HepG2 (cell line): ENCODE measurements at regions not wholly inside any gene's neighbourhood (a gene's known extent, or its start where the extent isn't known, plus 50 kb on each side); places are given as distances from the start of the nearest gene placed in this dataset.

Experiments
- FOXC1 ChIP-seq: sonication (generic); formaldehyde crosslinking; IDR thresholded peaks from 2 replicates; pipeline ENCODE4 v1.8.0; 2022; ENCODE audit warnings: mild to moderate bottlenecking, missing genetic modification reagents, borderline replicate concordance
- KAT2B ChIP-seq: fragments of 150-350 bp; IDR thresholded peaks from 2 replicates; pipeline ENCODE4 v1.6.1; 2014; ENCODE audit warnings: low read depth, low read length, borderline replicate concordance
- MAZ ChIP-seq, 2 experiments: sonication (generic) in 1 of 2; formaldehyde crosslinking in 1 of 2; IDR thresholded peaks; 2 replicates each; pipeline versions ENCODE4 v1.5.0 to v1.6.1; 2012 to 2020; ENCODE audit warnings: low read depth in 2 of 2, mild to moderate bottlenecking in 2 of 2, borderline replicate concordance in 1 of 2, improper control_type of control experiment in 1 of 2, low read length in 1 of 2, missing genetic modification reagents in 1 of 2, moderate library complexity in 1 of 2
- NR1H2 ChIP-seq: sonication (generic); formaldehyde crosslinking; IDR thresholded peaks from 2 replicates; pipeline ENCODE4 v1.8.1; 2022; ENCODE audit warnings: low read depth, missing genetic modification reagents, borderline replicate concordance
- POLR2A ChIP-seq, 2 experiments: IDR thresholded peaks; 2 replicates each; pipeline ENCODE4 v1.6.1; 2011; ENCODE audit warnings: low read depth in 2 of 2, low read length in 2 of 2, mild to moderate bottlenecking in 1 of 2, moderate library complexity in 1 of 2; ENCODE audit not compliant: insufficient read depth in 1 of 2
- RAD21 ChIP-seq: fragments of 450-650 bp; formaldehyde crosslinking; IDR thresholded peaks from 2 replicates; pipeline ENCODE4 v1.5.0; 2020; ENCODE audit warnings: mild to moderate bottlenecking
- RORA ChIP-seq: sonication (generic); formaldehyde crosslinking; IDR thresholded peaks from 2 replicates; pipeline ENCODE4 v1.5.0; 2020; ENCODE audit warnings: mild to moderate bottlenecking, missing genetic modification reagents, moderate library complexity
- SAP130 ChIP-seq: IDR thresholded peaks from 2 replicates; pipeline ENCODE4 v1.6.1; 2016; ENCODE audit warnings: low read depth
- ZNF274 ChIP-seq: sonication (generic); formaldehyde crosslinking; IDR thresholded peaks from 2 replicates; pipeline ENCODE4 v1.5.1; 2020; ENCODE audit warnings: mild to moderate bottlenecking, missing genetic modification reagents
- ZNF558 ChIP-seq: sonication (generic); formaldehyde crosslinking; IDR thresholded peaks from 2 replicates; pipeline ENCODE4 v1.9.0; 2022; ENCODE audit warnings: mild to moderate bottlenecking, missing genetic modification reagents, borderline replicate concordance
- ZNF563 ChIP-seq: sonication (generic); formaldehyde crosslinking; IDR thresholded peaks from 2 replicates; pipeline ENCODE4 v1.8.0; 2022; ENCODE audit warnings: mild to moderate bottlenecking, moderate library complexity, missing genetic modification reagents
- ZNF841 ChIP-seq: sonication (generic); formaldehyde crosslinking; IDR thresholded peaks from 2 replicates; pipeline ENCODE4 v1.8.1; 2023; ENCODE audit warnings: missing genetic modification reagents, borderline replicate concordance

DNA sequence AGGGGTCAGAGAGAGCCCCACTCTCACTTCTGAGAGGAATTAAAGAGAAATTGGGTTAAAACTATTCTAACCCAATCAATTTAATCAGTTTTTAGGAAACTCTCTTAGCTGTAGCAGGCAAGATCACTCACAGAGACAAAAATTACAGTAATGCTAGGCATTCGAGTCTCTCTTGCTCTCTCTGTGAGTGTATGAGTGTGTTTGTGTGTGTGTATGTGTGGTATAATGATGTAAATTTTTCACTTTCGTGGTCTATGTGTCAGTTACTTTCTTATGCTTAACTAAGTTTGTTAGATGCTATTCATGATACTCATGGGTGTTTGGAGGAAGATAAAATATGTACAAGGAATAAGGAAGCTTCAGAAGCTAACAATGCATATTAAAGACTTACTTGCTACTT, 131.3 kb downstream of the FASLG start:
- no peak for TF ChIP-seq ZNF274 (CRISPR knock-in tag)
- no peak for TF ChIP-seq SAP130 (CRISPR knock-in tag)
- no peak for TF ChIP-seq ZNF563
- no peak for TF ChIP-seq RORA (CRISPR knock-in tag)
- no peak for TF ChIP-seq NR1H2 (CRISPR knock-in tag)
- TF ChIP-seq KAT2B = no peak
- TF ChIP-seq ZNF841 (CRISPR knock-in tag) = no peak
- TF ChIP-seq POLR2A (IDR thresholded peaks at IDR 0.05; ENCODE audit: insufficient read depth in 1 of 2, low read depth in 2 of 2, low read length in 2 of 2) = no peak
- TF ChIP-seq RAD21 (CRISPR knock-in tag) = no peak
- TF ChIP-seq FOXC1 = no peak
- TF ChIP-seq ZNF558 (CRISPR knock-in tag) = no peak
- no peak for TF ChIP-seq MAZ (IDR thresholded peaks at IDR 0.05; ENCODE audit: borderline replicate concordance, low read depth, low read length)
- TF ChIP-seq MAZ (CRISPR knock-in tag; IDR thresholded peaks at IDR 0.05; ENCODE audit: low read depth) = no peak
